Thymus (tissue), 11 donors: ENCODE measurements at regions not wholly inside any gene's neighbourhood (a gene's known extent, or its start where the extent isn't known, plus 50 kb on each side); places are given as distances from the start of the nearest gene placed in this dataset.

Source experiments
- DNase-seq, 9 donors: peaks; one replicate each; pipeline ENCODE4 v3.0.0-alpha.2; 2013; ENCODE audit warnings: low spot score in 9 of 9, low read depth in 6 of 9, missing footprints in 1 of 9
- H3K27ac ChIP-seq, 2 donors: one replicate each; pipeline ENCODE4 v1.5.1; 2013; ENCODE audit warnings: control low read depth in 1 of 2, low read depth in 1 of 2, low read length in 1 of 2, mild to moderate bottlenecking in 1 of 2, moderate library complexity in 1 of 2
- H3K27me3 ChIP-seq, 2 donors: one replicate each; pipeline ENCODE4 v1.5.1; 2013; ENCODE audit warnings: low read length in 1 of 2; ENCODE audit not compliant: control insufficient read depth in 2 of 2, insufficient read depth in 1 of 2
- H3K36me3 ChIP-seq, 2 donors: one replicate each; pipeline ENCODE4 v1.5.1; 2013; ENCODE audit warnings: low read length in 1 of 2, mild to moderate bottlenecking in 1 of 2, moderate library complexity in 1 of 2; ENCODE audit not compliant: control insufficient read depth in 2 of 2, insufficient read depth in 2 of 2
- H3K4me1 ChIP-seq, 2 donors: one replicate each; pipeline ENCODE4 v1.5.1; 2013; ENCODE audit warnings: low read length in 2 of 2; ENCODE audit not compliant: control insufficient read depth in 2 of 2, insufficient read depth in 2 of 2
- H3K4me3 ChIP-seq, 2 donors: one replicate each; pipeline ENCODE4 v1.5.1; 2013; ENCODE audit warnings: low read length in 2 of 2, control low read depth in 1 of 2, mild to moderate bottlenecking in 1 of 2
- H3K9me3 ChIP-seq, 2 donors: one replicate each; pipeline ENCODE4 v1.5.1; 2013; ENCODE audit warnings: low read length in 1 of 2, mild to moderate bottlenecking in 1 of 2; ENCODE audit not compliant: control insufficient read depth in 2 of 2, insufficient read depth in 1 of 2
- WGBS: extraction: QIAGEN DNeasy Blood & Tissue Kit; methylation state at CpG from one replicate; pipeline ENCODE4 v1.1.7; 2013; 5-methylcytosine and 5-hydroxymethylcytosine counted together
- donor health status: healthy.

GRCh38 chr19:29415507-29415906 is 110.3 kb upstream of the VSTM2B start:
- H3K27me3 ChIP-seq: no peaks in the 10 kb centered on the region
- no peak overlapping the region for H3K4me3 ChIP-seq
- no peaks in the 10 kb centered on the region for H3K9me3 ChIP-seq
- WGBS: 51% methylated on average over 5 of the region's 5 CpGs
- DNase-seq: no peak
- no peaks in the 10 kb centered on the region for H3K4me1 ChIP-seq
- H3K36me3 ChIP-seq: no peaks in the 10 kb centered on the region
- no peak overlapping the region for H3K27ac ChIP-seq

GRCh38 chr19:29417048-29417447 is 108.7 kb upstream of the VSTM2B start:
- Histone ChIP-seq H3K4me3 (no peak overlapping the region), H3K27ac (no peak overlapping the region), H3K27me3 (no peaks in the 10 kb centered on the region), H3K4me1 (no peaks in the 10 kb centered on the region), H3K36me3 (no peaks in the 10 kb centered on the region), H3K9me3 (no peaks in the 10 kb centered on the region)
- 75% methylated on average over 4 of the region's 4 CpGs for WGBS
- DNase-seq: no peak

GRCh38 chr19:29418201-29418600 is 107.6 kb upstream of the VSTM2B start:
- 79% methylated on average over 13 of the region's 13 CpGs for WGBS
- no peaks in the 10 kb centered on the region for H3K36me3 ChIP-seq
- H3K27me3 ChIP-seq: no peaks in the 10 kb centered on the region
- no peak overlapping the region for H3K4me3 ChIP-seq
- no peak overlapping the region for H3K27ac ChIP-seq
- H3K4me1 ChIP-seq: no peaks in the 10 kb centered on the region
- no peak for DNase-seq
- H3K9me3 ChIP-seq: no peaks in the 10 kb centered on the region

GRCh38 chr19:29420065-29420464 is 105.7 kb upstream of the VSTM2B start:
- H3K9me3 ChIP-seq: no peaks in the 10 kb centered on the region
- no peaks in the 10 kb centered on the region for H3K27me3 ChIP-seq
- DNase-seq: no peak
- no peak overlapping the region for H3K27ac ChIP-seq
- H3K4me3 ChIP-seq: no peak overlapping the region
- 80% methylated on average over 5 of the region's 5 CpGs for WGBS
- H3K4me1 ChIP-seq: no peaks in the 10 kb centered on the region
- no peaks in the 10 kb centered on the region for H3K36me3 ChIP-seq

- 88% methylated on average over 22 of the region's 22 CpGs for WGBS
- Histone ChIP-seq H3K9me3 (no peaks in the 10 kb centered on the region), H3K4me3 (no peak overlapping the region), H3K4me1 (no peaks in the 10 kb centered on the region), H3K36me3 (no peaks in the 10 kb centered on the region), H3K27me3 (no peaks in the 10 kb centered on the region), H3K27ac (no peak overlapping the region)
- DNase-seq: no peak
Observed at GRCh38 chr19:29420482-29421195, 105.2 kb upstream of the VSTM2B start.

GRCh38 chr19:29421196-29421545 is 104.6 kb upstream of the VSTM2B start:
- Histone ChIP-seq H3K9me3 (no peaks in the 10 kb centered on the region), H3K27ac (no peak overlapping the region), H3K36me3 (no peaks in the 10 kb centered on the region), H3K27me3 (no peaks in the 10 kb centered on the region), H3K4me1 (no peaks in the 10 kb centered on the region), H3K4me3 (no peak overlapping the region)
- DNase-seq: no peak
- WGBS: 63% methylated on average over 11 of the region's 11 CpGs

- Histone ChIP-seq H3K4me3 (no peak overlapping the region), H3K27ac (no peak overlapping the region), H3K27me3 (no peaks in the 10 kb centered on the region), H3K4me1 (no peaks in the 10 kb centered on the region), H3K36me3 (no peaks in the 10 kb centered on the region), H3K9me3 (no peaks in the 10 kb centered on the region)
- WGBS: 72% methylated on average over 7 of the region's 7 CpGs
- no peak for DNase-seq
Observed at GRCh38 chr19:29422047-29422446, 103.7 kb upstream of the VSTM2B start.

- Histone ChIP-seq H3K4me1 (no peaks in the 10 kb centered on the region), H3K9me3 (no peaks in the 10 kb centered on the region), H3K36me3 (no peaks in the 10 kb centered on the region), H3K4me3 (no peak overlapping the region), H3K27me3 (no peaks in the 10 kb centered on the region), H3K27ac (no peak overlapping the region)
- 85% methylated on average over 5 of the region's 5 CpGs for WGBS
- no peak for DNase-seq
Observed at GRCh38 chr19:29422486-29423085, 103.2 kb upstream of the VSTM2B start.

- 82% methylated on average over 7 of the region's 7 CpGs for WGBS
- Histone ChIP-seq H3K27ac (no peak overlapping the region), H3K36me3 (no peaks in the 10 kb centered on the region), H3K27me3 (no peaks in the 10 kb centered on the region), H3K9me3 (no peaks in the 10 kb centered on the region), H3K4me1 (no peaks in the 10 kb centered on the region), H3K4me3 (no peak overlapping the region)
- no peak for DNase-seq
Observed at GRCh38 chr19:29428071-29428470, 97.7 kb upstream of the VSTM2B start.
